ENCODE measurements at regions not wholly inside any gene's neighbourhood (a gene's known extent, or its start where the extent isn't known, plus 50 kb on each side); places are given as distances from the start of the nearest gene placed in this dataset.

- DNase-seq: no peak
Observed at GRCh38 chr9:20037699-20038098, 248.9 kb upstream of the SLC24A2 start.

GRCh38 chr9:20033511-20033910 lies 244.7 kb upstream of the SLC24A2 start:
- no peak for DNase-seq

- DNase-seq: no peak
Observed at GRCh38 chr9:20032413-20033006, 243.7 kb upstream of the SLC24A2 start.

DNA sequence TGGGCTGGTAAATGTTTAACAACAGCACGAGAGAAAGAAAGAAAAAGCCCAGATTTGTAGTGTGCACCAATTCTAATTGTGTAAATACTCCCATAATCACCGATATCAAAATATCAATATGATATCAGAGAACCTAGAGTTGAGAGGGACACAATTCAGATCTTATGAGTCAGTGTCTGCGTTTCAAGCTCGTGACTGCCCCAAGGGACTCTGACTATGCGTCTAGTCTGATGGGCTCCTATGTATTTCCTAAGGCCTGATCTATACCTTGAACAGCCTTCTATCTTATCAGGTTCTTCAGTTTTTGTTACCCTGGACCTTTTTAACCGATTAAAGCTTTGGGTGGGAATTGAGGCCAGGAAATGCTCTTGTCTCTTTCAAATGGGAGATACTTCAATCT lies 243.0 kb upstream of the SLC24A2 start:
- no peak for DNase-seq

- DNase-seq: no peak
Observed at GRCh38 chr9:20030671-20031070, 241.8 kb upstream of the SLC24A2 start.

DNA sequence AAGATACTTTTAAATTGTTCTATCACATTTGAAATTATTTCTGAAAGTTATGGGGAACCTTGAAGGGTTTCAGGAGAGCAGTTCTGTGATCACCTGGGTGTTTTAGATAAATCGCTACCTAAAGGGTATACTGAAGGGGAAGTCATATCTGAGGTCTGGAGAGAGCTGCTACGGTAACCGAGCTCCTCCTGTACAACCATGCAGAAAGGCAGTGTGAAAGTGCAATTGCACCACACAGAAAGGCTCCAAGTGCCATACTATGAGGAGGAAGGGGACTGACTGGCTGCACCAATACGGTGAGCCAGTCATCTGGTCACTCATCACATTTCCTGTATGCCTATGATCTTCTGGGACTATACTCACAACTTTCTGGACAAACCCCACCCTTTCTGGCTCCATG lies 241.4 kb upstream of the SLC24A2 start:
- no peak for DNase-seq

DNA sequence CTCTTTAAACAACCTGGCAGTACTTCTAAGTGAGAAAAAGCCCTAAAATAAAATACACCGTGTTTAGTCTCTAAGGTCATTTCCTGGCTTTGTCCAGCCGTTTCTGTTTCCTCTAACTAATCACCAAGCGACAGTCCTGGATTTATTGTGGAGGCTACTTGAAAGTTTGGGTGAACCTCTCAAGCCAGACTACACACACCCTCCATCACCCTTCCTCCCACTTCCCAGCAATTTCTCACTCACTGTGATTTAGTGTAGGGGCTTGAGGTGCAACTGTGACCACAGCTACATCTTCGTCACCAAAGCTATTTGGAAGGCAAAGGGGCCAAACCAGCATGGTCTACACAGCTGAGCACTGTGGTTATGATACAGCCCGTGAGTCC lies 240.0 kb upstream of the SLC24A2 start:
- no peak for DNase-seq

DNA sequence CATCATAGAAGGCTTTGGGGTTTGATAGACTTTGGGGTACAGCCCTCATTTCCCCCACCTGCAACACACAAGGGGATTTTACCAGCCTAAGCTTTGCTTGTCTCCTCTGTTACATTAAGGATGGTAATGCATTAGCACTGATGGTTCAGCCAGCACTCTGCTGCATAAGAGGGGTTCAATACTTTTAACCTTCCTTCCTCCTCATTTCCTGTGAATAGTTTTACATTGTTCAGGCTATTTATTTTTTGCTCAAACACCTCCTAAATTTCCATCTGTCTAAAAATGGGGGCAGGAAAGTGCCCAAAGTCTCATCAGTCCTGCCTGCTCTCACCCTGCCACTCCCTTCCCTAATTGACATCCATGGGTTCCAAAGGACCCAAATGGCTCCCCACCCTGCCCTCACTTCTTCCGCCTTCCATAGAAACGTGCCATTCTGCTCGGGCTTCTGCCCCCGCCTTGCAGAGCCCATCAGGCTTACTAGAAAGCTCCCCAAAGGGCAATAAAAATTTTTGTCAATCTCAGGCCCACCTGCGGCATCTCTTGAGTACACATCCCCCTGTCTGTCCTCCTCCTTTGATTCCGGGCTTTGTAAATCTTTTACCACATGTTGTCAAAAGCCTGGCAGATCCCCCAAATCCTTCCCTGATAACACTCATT lies 239.5 kb upstream of the SLC24A2 start:
- DNase-seq: no peak

GRCh38 chr9:20023961-20024571 lies 235.2 kb upstream of the SLC24A2 start:
- DNase-seq: no peak

- no peak for DNase-seq
Observed at GRCh38 chr9:20023210-20023905, 234.5 kb upstream of the SLC24A2 start.

GRCh38 chr9:20022410-20022809 lies 233.6 kb upstream of the SLC24A2 start:
- DNase-seq: no peak

DNA sequence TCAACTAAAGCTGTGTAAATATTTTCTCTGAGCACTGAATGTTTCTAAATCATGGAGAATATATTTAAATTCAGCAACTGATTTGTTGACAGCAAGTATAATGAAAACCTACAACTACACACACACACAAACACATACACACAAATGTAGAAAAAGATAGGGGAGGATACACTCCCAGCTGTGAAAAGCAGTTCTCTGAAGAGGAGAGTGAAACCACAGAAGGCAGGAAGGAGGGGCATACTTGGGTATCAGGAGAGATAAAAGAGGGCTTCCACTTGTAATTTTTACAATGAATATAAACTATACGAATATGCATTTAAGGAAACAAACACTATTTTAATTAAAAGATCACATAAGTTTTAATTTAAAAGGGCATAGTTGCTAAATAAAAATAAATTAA lies 227.8 kb upstream of the SLC24A2 start:
- no peak for DNase-seq

DNA sequence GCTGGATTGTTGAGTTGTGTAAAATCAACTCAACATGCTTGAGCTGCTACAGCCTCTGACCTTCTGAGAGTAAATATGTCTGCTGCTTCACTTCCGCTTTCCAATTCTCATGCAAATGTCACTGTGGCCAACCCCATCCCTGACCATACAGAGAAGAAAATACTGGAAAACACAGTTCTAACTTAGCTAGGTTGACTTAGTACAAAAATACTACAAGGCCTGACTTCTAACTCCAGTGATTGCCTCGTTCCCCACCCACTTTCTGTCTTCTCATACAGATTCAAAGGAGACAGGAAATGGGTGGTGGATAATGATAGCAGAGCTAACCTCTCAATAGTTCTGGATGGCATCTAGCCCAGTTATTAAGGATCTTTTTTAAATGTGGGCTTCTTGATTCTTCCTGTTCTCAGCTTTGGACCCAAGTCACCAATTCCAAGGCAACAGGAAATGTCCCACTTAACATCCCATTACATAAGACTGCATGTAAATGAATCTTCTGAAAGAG lies 226.6 kb upstream of the SLC24A2 start:
- DNase-seq: no peak

DNA sequence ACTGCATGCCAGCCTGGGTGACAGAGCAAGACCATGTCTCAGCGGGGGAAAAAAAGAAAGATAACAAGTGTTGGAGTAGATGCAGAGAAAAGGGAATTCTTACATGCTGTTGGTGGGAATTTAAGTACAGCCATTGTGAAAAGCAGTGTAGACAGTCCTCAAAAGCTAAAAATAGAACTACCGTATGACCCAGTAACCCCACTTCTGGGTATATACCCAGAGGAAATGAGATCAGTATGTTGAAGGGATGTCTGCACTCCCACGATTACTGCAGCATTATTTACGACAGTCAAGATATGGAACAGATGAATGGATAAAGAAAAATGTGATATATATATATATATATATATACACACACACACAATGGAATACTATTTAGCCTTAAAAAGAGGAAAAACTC lies 225.3 kb upstream of the SLC24A2 start:
- no peak for DNase-seq

DNA sequence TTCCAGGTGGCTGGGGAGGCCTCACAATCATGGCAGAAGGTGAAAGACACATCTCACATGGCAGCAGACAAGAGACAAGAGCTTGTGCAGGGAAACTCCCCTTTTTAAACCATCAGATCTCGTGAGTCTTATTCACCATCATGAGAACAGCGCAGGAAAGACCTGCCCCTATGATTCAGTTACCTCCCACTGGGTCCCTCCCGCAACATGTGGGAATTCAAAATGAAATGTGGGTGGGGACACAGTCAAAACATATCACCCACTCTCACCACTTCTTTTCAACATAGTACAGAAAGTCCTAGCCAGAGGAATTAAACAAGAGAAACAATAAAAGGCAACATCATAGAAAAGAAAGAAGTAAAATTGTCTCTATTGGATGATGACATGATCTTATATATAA lies 223.4 kb upstream of the SLC24A2 start:
- no peak for DNase-seq

DNA sequence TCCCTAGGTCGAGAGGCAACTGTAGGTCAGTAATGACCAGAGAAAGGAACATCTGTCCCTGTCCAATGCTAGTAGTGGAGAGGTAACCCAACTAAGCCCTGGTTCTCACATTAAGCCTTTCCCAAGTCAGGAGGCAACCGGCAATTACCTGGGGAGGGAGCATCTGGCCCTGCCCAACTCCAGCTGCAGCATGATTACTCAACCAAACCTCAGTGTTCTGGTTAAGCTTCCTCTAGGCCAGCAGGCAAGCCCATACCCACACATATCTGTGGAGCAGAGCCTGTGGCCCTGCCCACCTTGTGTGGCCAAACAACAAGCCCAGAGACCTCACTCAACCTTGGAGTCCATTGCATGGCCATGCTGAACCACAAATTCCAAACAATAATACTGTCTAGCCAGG lies 220.8 kb upstream of the SLC24A2 start:
- no peak for DNase-seq

- DNase-seq: no peak
Observed at GRCh38 chr9:20002011-20002410, 213.2 kb upstream of the SLC24A2 start.

DNA sequence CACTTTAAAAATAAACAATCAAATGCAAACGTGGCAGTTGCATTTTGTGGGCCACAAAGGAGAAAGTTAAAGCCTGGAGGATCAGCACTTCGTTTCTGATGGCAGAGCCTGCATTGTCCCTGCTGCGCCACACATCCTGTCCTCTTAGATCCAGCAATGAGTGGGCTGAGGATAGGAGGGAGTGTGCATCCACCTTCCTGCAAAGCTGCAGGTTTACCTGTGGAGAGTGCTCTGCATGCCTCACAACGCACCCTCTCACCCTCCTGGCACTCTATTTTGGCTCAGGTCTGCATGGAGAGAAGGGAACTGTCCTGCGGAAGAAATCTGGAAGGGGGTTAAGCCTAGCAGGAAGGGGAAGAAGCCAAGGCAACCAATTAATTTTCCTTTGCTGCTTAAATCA lies 212.2 kb upstream of the SLC24A2 start:
- no peak for DNase-seq

DNA sequence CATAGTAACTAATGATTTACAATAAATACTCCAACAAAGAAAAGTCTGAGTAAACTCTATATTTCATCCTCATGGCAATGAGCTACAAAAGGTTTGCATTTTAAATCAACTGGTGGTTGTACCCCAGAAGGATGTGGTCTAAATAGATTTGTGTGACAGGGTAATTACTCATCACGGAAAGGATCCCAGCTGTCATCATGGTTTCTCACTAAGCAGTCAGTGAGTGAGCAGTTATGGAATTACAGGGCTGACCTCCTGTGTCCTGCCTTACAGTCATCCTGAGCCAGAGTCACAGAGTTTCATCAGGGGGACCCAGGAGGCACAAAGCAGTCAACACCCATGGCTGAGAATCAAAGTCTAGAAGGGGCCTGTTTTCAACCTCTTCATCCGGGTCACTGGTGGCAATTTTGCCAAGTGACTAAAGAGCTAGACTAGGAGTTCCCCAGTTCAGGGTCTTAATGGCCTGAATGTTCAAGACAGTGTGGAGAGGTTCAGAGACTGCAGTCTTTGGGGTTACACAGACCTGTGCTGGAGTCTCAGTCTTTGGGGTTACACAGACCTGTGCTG lies 210.7 kb upstream of the SLC24A2 start:
- DNase-seq: peak; percentile 16

DNA sequence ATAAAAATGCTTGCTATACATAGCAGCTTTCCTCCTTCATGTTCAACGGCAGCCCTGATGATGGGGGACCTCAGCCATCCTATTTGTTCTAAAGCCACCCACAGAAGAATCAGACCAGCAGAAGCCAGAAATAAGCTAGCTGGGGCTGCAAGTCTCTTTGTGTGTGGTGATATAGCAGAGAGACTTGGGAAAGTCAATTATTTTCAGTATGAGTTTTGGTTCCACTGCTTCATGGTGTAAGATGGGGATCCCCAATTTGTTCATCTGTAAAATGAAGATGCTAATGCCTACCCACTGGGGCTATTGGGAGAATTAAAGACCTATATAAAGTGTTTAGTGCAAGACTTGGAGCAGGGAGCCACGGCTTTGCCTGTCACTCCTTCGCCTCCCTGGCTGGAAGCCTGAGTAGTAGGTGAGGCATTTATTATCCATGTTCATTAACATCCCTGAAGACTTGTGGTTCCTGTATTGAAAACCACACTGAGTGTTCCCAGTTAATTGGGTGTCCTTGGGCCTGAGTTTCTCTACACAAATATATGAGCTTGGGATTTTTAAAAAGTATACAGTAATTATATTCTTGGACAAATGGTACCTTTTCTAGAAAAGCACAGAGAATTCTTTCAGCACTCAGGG lies 210.1 kb upstream of the SLC24A2 start:
- DNase-seq: no peak

- no peak for DNase-seq
Observed at GRCh38 chr9:19998153-19998552, 209.3 kb upstream of the SLC24A2 start.

DNA sequence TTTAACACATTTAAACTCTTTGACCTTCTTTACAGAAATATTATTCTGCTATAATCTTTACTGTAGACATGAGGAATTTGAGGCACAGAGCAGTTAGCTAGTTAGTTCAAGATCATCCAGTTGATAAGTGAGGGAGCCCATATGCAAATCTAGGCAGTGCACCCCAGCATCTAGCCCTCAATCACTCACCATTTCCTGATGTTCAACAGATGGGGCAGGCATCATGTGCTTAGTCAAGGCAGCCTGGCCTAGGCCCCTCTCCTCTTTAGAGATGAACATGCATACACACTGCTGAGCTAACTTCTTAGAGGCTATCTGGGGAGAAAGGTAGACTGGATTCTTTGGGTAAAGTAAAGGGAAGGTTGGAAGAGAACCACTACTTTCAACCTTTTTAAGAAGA lies 206.8 kb upstream of the SLC24A2 start:
- DNase-seq: no peak

DNA sequence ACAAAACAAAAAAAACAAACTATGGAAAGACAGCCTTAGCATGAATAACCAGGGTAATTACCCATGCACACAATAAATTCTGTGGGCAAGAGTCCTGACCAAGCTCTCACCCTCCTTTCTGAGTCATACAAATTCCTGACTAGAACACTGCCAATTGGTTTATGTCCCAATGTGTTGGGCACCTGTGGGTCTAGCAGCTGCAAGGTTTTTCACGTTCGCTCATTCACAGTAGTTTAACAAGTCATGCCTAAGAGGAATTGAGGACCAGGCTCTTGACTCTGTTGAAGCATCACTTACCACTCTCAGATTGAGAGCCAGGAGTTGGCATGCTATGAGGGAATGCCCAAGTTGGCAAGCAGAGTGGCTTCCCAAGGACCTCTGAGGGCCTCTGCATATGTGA lies 205.5 kb upstream of the SLC24A2 start:
- peak; percentile 15 for DNase-seq

Measured in NCI-H226 (cell line).